ENCODE measurements at regions not wholly inside any gene's neighbourhood (a gene's known extent, or its start where the extent isn't known, plus 50 kb on each side); places are given as distances from the start of the nearest gene placed in this dataset.

GRCh38 chr9:103661663-103662062 is 432.4 kb upstream of the SMC2 start:
- DNase-seq (no peak), ATAC-seq (no peak), FAIRE-seq (no peak)
- Histone ChIP-seq H3K4me3 (no peak overlapping the region), H3K27ac (no peak overlapping the region), H3K9me3 (no peaks in the 10 kb centered on the region), H3K27me3 (no peaks in the 10 kb centered on the region), H3K36me3 (no peaks in the 10 kb centered on the region), H3K4me1 (no peaks in the 10 kb centered on the region)
- 37 to 57% methylated on average over 2 of the region's 2 CpGs for WGBS, 2 donors
- intact Hi-C loops (cut with DNase I): no loop called here
- TF ChIP-seq CTCF (IDR thresholded peaks at IDR 0.05): no peak

- intact Hi-C loops (cut with DNase I): no loop called here
- Histone ChIP-seq H3K9me3 (no peaks in the 10 kb centered on the region), H3K4me1 (no peaks in the 10 kb centered on the region), H3K36me3 (no peaks in the 10 kb centered on the region), H3K27me3 (no peaks in the 10 kb centered on the region), H3K27ac (no peak overlapping the region), H3K4me3 (no peak overlapping the region)
- TF ChIP-seq CTCF (IDR thresholded peaks at IDR 0.05): no peak
- FAIRE-seq (no peak), DNase-seq (no peak), ATAC-seq (no peak)
- WGBS, 2 donors: 89 to 91% methylated on average over 1 of the region's 1 CpG
These were observed 424.8 kb upstream of the SMC2 start for GRCh38 chr9:103669296-103669695.

GRCh38 chr9:103674271-103674670 is 419.8 kb upstream of the SMC2 start:
- TF ChIP-seq CTCF (IDR thresholded peaks at IDR 0.05): no peak
- no peak for DNase-seq
- H3K27ac ChIP-seq: no peak overlapping the region
- intact Hi-C loops (cut with DNase I): no loop called here
- no peak for ATAC-seq
- no peaks in the 10 kb centered on the region for H3K36me3 ChIP-seq
- no peaks in the 10 kb centered on the region for H3K9me3 ChIP-seq
- H3K4me1 ChIP-seq: no peaks in the 10 kb centered on the region
- no peak overlapping the region for H3K4me3 ChIP-seq
- FAIRE-seq: no peak
- no peaks in the 10 kb centered on the region for H3K27me3 ChIP-seq

- no peak for TF ChIP-seq CTCF (IDR thresholded peaks at IDR 0.05)
- Histone ChIP-seq H3K27me3 (no peaks in the 10 kb centered on the region), H3K4me3 (no peak overlapping the region), H3K4me1 (no peaks in the 10 kb centered on the region), H3K36me3 (no peaks in the 10 kb centered on the region), H3K27ac (no peak overlapping the region), H3K9me3 (no peaks in the 10 kb centered on the region)
- DNase-seq (no peak), ATAC-seq (no peak), FAIRE-seq (no peak)
- intact Hi-C loops (cut with DNase I): no loop called here
These were observed 413.5 kb upstream of the SMC2 start for GRCh38 chr9:103680581-103680980.

GRCh38 chr9:103681435-103681834 is 412.7 kb upstream of the SMC2 start:
- Histone ChIP-seq H3K27me3 (no peaks in the 10 kb centered on the region), H3K36me3 (no peaks in the 10 kb centered on the region), H3K9me3 (no peaks in the 10 kb centered on the region), H3K4me1 (no peaks in the 10 kb centered on the region), H3K27ac (no peak overlapping the region), H3K4me3 (no peak overlapping the region)
- intact Hi-C loops (cut with DNase I): no loop called here
- ATAC-seq: no peak
- no peak for DNase-seq
- WGBS, 2 donors: 48 to 58% methylated on average over 6 of the region's 6 CpGs
- TF ChIP-seq CTCF (IDR thresholded peaks at IDR 0.05): no peak
- no peak for FAIRE-seq

Measured in pancreas (tissue), 10 donors.